ENCODE measurements at regions not wholly inside any gene's neighbourhood (a gene's known extent, or its start where the extent isn't known, plus 50 kb on each side); places are given as distances from the start of the nearest gene placed in this dataset.

GRCh38 chr11:90447618-90448017 lies 224.8 kb upstream of the CHORDC1 start:
- no peaks in the 10 kb centered on the region for H3K9me1 ChIP-seq (replicated peaks; ENCODE audit: control insufficient read depth, extremely low read depth, insufficient read depth, low read length)
- H3K9me3 ChIP-seq (replicated peaks; ENCODE audit: control insufficient read depth, insufficient read depth, low read length): no peaks in the 10 kb centered on the region
- H3K36me3 ChIP-seq (ENCODE audit: control insufficient read depth in 2 of 2, extremely low read depth in 1 of 2, insufficient read depth in 2 of 2, low read length in 2 of 2): no peaks in the 10 kb centered on the region
- no peaks in the 10 kb centered on the region for H3K79me2 ChIP-seq (ENCODE audit: control insufficient read depth, insufficient read depth, low read length)
- H3K27ac ChIP-seq (ENCODE audit: insufficient read depth, low read depth, low read length): no peak overlapping the region
- intact Hi-C loops (cut with micrococcal nuclease): no loop called here
- POLR2A ChIA-PET: no interaction called here
- dilution Hi-C loops (cut with MboI; ENCODE audit: extremely low pct_ligation_motif_present, low sequenced_read_pairs): no loop called here
- no peaks in the 10 kb centered on the region for H3K27me3 ChIP-seq (ENCODE audit: control insufficient read depth in 2 of 2, insufficient read depth in 2 of 2, low read length in 2 of 2)
- H4K20me1 ChIP-seq (replicated peaks; ENCODE audit: control insufficient read depth, extremely low read depth, insufficient read depth, low read length): no peaks in the 10 kb centered on the region
- DNase-seq (ENCODE audit: low read depth, low spot score) (no peak), FAIRE-seq (no peak)
- H3K4me3 ChIP-seq (replicated peaks in 1 of 3; ENCODE audit: insufficient read depth in 1 of 3, low read depth in 1 of 3, low read length in 3 of 3): no peak overlapping the region
- H3K4me1 ChIP-seq (ENCODE audit: control insufficient read depth, extremely low read depth, insufficient read depth, low read length): no peaks in the 10 kb centered on the region
- CTCF ChIA-PET: no interaction called here
- no TSS peak for BruUV-seq (replicated peaks)
- H2AFZ ChIP-seq (ENCODE audit: low read depth, low read length): no peak overlapping the region
- TF ChIP-seq MAX (IDR thresholded peaks at IDR 0.05; ENCODE audit: insufficient read depth, insufficient read length) (no peak), MYC (IDR thresholded peaks at IDR 0.05; ENCODE audit: low read depth, low read length) (no peak), POLR2AphosphoS5 (IDR thresholded peaks at IDR 0.05; ENCODE audit: insufficient read depth, low read depth, low read length) (no peak), CTCF (IDR thresholded peaks at IDR 0.05; ENCODE audit: extremely low read depth in 1 of 2, insufficient read depth in 1 of 2, low read depth in 1 of 2, low read length in 2 of 2) (no peak), GATA2 (IDR thresholded peaks at IDR 0.05; ENCODE audit: insufficient read depth, insufficient read length, low read depth, low read length) (no peak), POLR2A (IDR thresholded peaks at IDR 0.05; ENCODE audit: low read depth, low read length) (no peak), FOS (IDR thresholded peaks at IDR 0.05; ENCODE audit: borderline replicate concordance, insufficient read depth, low read length) (no peak), JUN (IDR thresholded peaks at IDR 0.05; ENCODE audit: borderline replicate concordance, insufficient read depth, insufficient read length, low read depth) (no peak), EZH2 (IDR thresholded peaks at IDR 0.05; ENCODE audit: borderline replicate concordance, low read depth, low read length, severe bottlenecking) (no peak)
- no peak overlapping the region for H3K9ac ChIP-seq (replicated peaks; ENCODE audit: extremely low read depth, insufficient read depth, low read length)
- H3K4me2 ChIP-seq (ENCODE audit: insufficient read depth, low read length): no peak overlapping the region

Data from endothelial cell of umbilical vein (primary cell).